ENCODE measurements at regions not wholly inside any gene's neighbourhood (a gene's known extent, or its start where the extent isn't known, plus 50 kb on each side); places are given as distances from the start of the nearest gene placed in this dataset.

- Histone ChIP-seq H3K4me1 (replicated peaks in 1 of 4; ENCODE audit: control insufficient read depth in 3 of 4, insufficient read depth in 4 of 4, low read length in 3 of 4) (no peaks in the 10 kb centered on the region), H3K27ac (ENCODE audit: low read depth, low read length) (no peak overlapping the region), H3K79me1 (ENCODE audit: low read depth, low read length) (no peaks in the 10 kb centered on the region), H3K23me2 (ENCODE audit: low read depth, low read length) (no peaks in the 10 kb centered on the region; the same call in 1 of the 2 replicates), H2BK20ac (ENCODE audit: low read length) (no peak overlapping the region), H4K91ac (replicated peaks; ENCODE audit: insufficient read length, low read length) (no peak overlapping the region), H2BK120ac (replicated peaks; ENCODE audit: low read depth, low read length) (no peak overlapping the region), H3K79me2 (ENCODE audit: control insufficient read depth in 1 of 2, insufficient read depth in 2 of 2, low read length in 2 of 2) (no peaks in the 10 kb centered on the region), H2AK5ac (ENCODE audit: low read depth, low read length) (no peak overlapping the region), H2AFZ (ENCODE audit: low read length) (no peak overlapping the region), H3K4ac (replicated peaks; ENCODE audit: insufficient read length, low read depth, low read length) (no peak overlapping the region), H4K8ac (ENCODE audit: extremely low read depth, insufficient read depth, low read length) (no peak overlapping the region), H3K4me2 (ENCODE audit: insufficient read depth in 1 of 2, low read depth in 2 of 2, low read length in 2 of 2) (no peak overlapping the region), H3K18ac (ENCODE audit: extremely low read depth, low read length) (no peak overlapping the region), H3K23ac (ENCODE audit: insufficient read length) (no peak overlapping the region), H2BK5ac (ENCODE audit: low read depth, low read length) (no peak overlapping the region), H3K4me3 (ENCODE audit: extremely low read depth in 1 of 4, insufficient read depth in 2 of 4, low read depth in 3 of 4, low read length in 4 of 4) (no peak overlapping the region), H4K5ac (ENCODE audit: insufficient read length, low read depth, low read length) (no peak overlapping the region), H3K56ac (replicated peaks; ENCODE audit: insufficient read length, low read depth, low read length) (no peak overlapping the region), H3K36me3 (ENCODE audit: control insufficient read depth in 2 of 4, insufficient read depth in 4 of 4, low read length in 3 of 4) (no peaks in the 10 kb centered on the region), H3K9me3 (ENCODE audit: insufficient read depth in 2 of 2, low read depth in 1 of 2, low read length in 1 of 2) (no peaks in the 10 kb centered on the region), H3K9ac (replicated peaks in 1 of 4; ENCODE audit: extremely low read depth in 1 of 4, low read depth in 3 of 4, low read length in 3 of 4) (no peak overlapping the region), H2BK15ac (ENCODE audit: low read length) (no peak overlapping the region), H2BK12ac (ENCODE audit: low read depth, low read length) (no peak overlapping the region), H4K20me1 (replicated peaks in 1 of 2; ENCODE audit: control insufficient read depth in 1 of 2, insufficient read depth in 2 of 2, low read length in 2 of 2) (no peaks in the 10 kb centered on the region), H3K14ac (ENCODE audit: insufficient read length) (no peak overlapping the region), H3K27me3 (replicated peaks in 1 of 4; ENCODE audit: control insufficient read depth in 3 of 4, extremely low read depth in 1 of 4, insufficient read depth in 3 of 4, low read length in 3 of 4) (no peaks in the 10 kb centered on the region)
- ChIA-PET POLR2A (ENCODE audit: partially characterized antibody) (no interaction called here), CTCF (ENCODE audit: partially characterized antibody) (interaction anchor here (0.6 kb wide), 1 partner anchor 15 kb away, joined by 3 read pairs; no protein-coding TSS in a partner anchor)
- no peak for TF ChIP-seq FOSL1 (IDR thresholded peaks at IDR 0.05; ENCODE audit: insufficient read depth, low read depth, low read length)
- TF ChIP-seq RFX5 (IDR thresholded peaks at IDR 0.05; ENCODE audit: borderline replicate concordance, low read depth, low read length), result no peak
- no peak for TF ChIP-seq SRF (IDR thresholded peaks at IDR 0.05; ENCODE audit: low read depth, low read length)
- no peak for TF ChIP-seq BCL11A (IDR thresholded peaks at IDR 0.05; ENCODE audit: low read depth in 2 of 2, low read length in 2 of 2)
- TF ChIP-seq GTF2F1 (IDR thresholded peaks at IDR 0.05; ENCODE audit: borderline replicate concordance, low read depth, low read length), result no peak
- TF ChIP-seq TCF12 (IDR thresholded peaks at IDR 0.05; ENCODE audit: low read depth, low read length), result no peak
- no peak for TF ChIP-seq CEBPB (IDR thresholded peaks at IDR 0.05; ENCODE audit: low read depth, low read length)
- TF ChIP-seq SIN3A (conservative IDR thresholded peaks at IDR 0.05 in 1 of 2, IDR thresholded peaks at IDR 0.05 in 1 of 2; ENCODE audit: low read depth in 1 of 2, low read length in 2 of 2), result no peak
- no peak for TF ChIP-seq SIX5 (IDR thresholded peaks at IDR 0.05; ENCODE audit: low read depth, low read length)
- TF ChIP-seq NANOG (IDR thresholded peaks at IDR 0.05; ENCODE audit: insufficient read depth, low read depth, low read length, poor library complexity, severe bottlenecking), result no peak
- no peak for TF ChIP-seq EP300 (IDR thresholded peaks at IDR 0.05; ENCODE audit: borderline replicate concordance in 1 of 2, low read depth in 2 of 2, low read length in 2 of 2)
- no peak for TF ChIP-seq SIRT6 (IDR thresholded peaks at IDR 0.05; ENCODE audit: low read length)
- no peak for TF ChIP-seq SP2 (IDR thresholded peaks at IDR 0.05; ENCODE audit: low read length)
- no peak for TF ChIP-seq KDM1A (IDR thresholded peaks at IDR 0.05; ENCODE audit: borderline replicate concordance, low read length)
- TF ChIP-seq JUN (IDR thresholded peaks at IDR 0.05; ENCODE audit: low read depth, low read length), result no peak
- no peak for TF ChIP-seq POU5F1 (IDR thresholded peaks at IDR 0.05; ENCODE audit: low read depth, low read length)
- 78% methylated on average over 5 of the region's 5 CpGs; no CpG with 5 or more reads in 1 of the 2 experiments for WGBS, 2 experiments (ENCODE audit: extremely low coverage in 1 of 2, insufficient coverage in 1 of 2, insufficient read length in 1 of 2, insufficient replicate concordance in 2 of 2, low coverage in 1 of 2, low lambda C conversion rate in 2 of 2, missing lambda C conversion rate in 1 of 2)
- FAIRE-seq, result no peak
- DNase-seq (ENCODE audit: low read depth in 1 of 2, low spot score in 2 of 2), result no peak
These were observed 215.1 kb upstream of the SFRP2 start for GRCh38 chr4:154004016-154004415.

Data from H1 (cell line).